ENCODE measurements at regions not wholly inside any gene's neighbourhood (a gene's known extent, or its start where the extent isn't known, plus 50 kb on each side); places are given as distances from the start of the nearest gene placed in this dataset.
"Not testable (repeated sequence)": the region's sequence is repeated elsewhere in the genome, so short reads cannot be mapped to it uniquely, and the experiment has no call there.

DNA sequence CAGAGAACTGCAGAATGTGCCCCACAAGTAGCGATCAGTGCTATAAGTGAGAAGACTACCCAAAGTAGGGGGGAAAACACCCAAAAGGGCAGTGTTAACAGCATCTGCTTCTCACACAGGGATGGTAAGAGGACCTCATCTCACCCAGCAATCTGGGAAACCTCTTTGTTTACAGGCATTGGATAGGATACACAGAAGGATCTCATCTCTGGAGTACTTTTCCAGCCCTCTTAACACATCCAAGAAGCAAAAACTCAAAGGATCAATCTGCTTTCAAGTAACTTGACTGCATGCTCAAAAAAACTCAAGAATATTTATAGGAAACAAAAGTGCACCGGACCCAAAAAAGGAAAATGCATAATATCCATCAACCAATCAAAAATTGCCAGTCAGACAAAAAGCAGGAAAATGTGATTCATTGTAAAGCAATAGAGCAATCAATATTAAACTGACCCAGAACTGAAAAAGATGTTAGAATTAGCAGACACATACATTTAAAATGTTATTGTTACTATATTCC, 311.0 kb upstream of the CXADR start:
- H3K4me3 ChIP-seq (ENCODE audit: low read depth, low read length) = no peak overlapping the region
- TF ChIP-seq, protein P1, sequence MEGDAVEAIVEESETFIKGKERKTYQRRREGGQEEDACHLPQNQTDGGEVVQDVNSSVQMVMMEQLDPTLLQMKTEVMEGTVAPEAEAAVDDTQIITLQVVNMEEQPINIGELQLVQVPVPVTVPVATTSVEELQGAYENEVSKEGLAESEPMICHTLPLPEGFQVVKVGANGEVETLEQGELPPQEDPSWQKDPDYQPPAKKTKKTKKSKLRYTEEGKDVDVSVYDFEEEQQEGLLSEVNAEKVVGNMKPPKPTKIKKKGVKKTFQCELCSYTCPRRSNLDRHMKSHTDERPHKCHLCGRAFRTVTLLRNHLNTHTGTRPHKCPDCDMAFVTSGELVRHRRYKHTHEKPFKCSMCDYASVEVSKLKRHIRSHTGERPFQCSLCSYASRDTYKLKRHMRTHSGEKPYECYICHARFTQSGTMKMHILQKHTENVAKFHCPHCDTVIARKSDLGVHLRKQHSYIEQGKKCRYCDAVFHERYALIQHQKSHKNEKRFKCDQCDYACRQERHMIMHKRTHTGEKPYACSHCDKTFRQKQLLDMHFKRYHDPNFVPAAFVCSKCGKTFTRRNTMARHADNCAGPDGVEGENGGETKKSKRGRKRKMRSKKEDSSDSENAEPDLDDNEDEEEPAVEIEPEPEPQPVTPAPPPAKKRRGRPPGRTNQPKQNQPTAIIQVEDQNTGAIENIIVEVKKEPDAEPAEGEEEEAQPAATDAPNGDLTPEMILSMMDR (IDR thresholded peaks at IDR 0.05; ENCODE audit: borderline replicate concordance, insufficient read depth, low read depth, low read length) = no peak

DNA sequence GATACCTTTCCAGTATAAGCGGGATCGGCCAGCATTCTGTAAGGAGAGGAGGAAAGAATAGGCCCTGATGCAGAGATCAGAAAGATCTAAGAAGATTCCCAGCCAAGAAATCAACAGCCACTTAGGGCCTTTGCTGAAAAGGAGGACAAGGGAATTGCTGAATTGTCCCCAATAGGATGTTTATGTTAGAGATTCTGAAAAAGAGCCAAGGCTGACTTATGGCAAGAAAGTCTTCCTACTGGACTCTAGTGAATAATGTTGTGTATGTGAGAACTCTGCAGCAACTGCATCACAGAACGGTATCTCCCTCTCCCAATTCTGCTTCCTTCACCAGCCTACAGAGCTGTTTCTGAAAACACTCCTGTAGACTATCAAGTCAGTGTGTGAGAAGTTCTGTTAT, 298.0 kb upstream of the CXADR start:
- no peak overlapping the region for H3K4me3 ChIP-seq (ENCODE audit: low read depth, low read length)
- TF ChIP-seq, protein P1 (IDR thresholded peaks at IDR 0.05; ENCODE audit: borderline replicate concordance, insufficient read depth, low read depth, low read length) = no peak

DNA sequence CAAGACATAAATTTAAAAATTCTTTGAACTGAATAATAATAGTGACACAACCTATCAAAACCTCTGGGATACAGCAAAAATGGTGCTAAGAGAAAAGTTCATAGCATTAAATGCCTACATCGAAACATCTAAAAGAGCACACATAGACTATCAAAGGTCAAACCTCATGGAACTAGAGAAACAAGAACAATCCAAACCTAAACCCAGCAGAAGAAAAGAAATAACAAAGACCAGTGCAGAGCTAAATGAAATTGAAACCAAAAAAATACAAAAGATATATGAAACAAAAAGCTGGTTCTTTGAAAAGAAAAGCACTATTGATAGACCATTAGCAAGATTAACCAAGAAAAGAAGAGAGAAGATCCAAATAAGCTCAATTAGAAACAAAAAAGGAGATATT, 293.8 kb upstream of the CXADR start:
- not testable (repeated sequence) for H3K4me3 ChIP-seq (ENCODE audit: low read depth, low read length)

DNA sequence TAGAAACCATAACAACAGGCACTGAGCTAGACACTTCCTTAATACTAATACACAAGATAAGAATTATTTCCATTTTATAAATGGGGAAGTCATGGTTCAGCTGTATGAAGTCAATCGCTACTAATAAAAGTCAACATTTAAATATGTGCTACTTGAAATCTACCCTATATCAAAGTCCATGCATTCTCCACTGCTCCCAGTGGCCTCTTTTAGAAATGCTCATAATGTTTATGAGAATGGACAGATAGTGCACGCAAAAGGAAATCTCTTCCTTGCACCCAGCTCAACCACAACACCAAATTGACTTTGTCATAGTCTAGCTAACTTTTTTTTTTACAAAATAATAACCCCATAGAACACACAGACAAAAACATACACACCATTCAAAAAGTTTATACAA, 281.7 kb upstream of the CXADR start:
- no peak overlapping the region for H3K4me3 ChIP-seq (ENCODE audit: low read depth, low read length)
- TF ChIP-seq, protein P1 (IDR thresholded peaks at IDR 0.05; ENCODE audit: borderline replicate concordance, insufficient read depth, low read depth, low read length) = no peak

DNA sequence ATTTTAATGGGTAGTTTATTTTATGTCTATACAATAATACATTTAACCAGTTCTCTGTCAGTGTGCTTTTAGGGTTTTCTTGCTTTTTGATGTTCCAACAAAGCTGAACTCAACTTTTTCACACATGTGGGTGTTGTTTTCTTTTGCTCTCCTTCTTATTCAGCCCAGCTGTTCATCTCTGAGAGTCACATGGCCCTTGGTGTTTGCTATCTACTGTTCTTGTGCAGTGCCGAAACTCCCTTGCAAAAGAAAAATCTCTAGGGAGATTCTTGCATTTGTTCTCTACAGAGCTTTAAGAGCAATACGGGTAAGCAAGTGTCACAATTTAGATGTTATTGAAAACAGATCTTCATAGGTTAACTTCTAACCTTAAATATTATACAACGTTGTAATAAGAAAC, 281.1 kb upstream of the CXADR start:
- TF ChIP-seq, protein P1 (IDR thresholded peaks at IDR 0.05; ENCODE audit: borderline replicate concordance, insufficient read depth, low read depth, low read length) = no peak
- H3K4me3 ChIP-seq (ENCODE audit: low read depth, low read length) = no peak overlapping the region

DNA sequence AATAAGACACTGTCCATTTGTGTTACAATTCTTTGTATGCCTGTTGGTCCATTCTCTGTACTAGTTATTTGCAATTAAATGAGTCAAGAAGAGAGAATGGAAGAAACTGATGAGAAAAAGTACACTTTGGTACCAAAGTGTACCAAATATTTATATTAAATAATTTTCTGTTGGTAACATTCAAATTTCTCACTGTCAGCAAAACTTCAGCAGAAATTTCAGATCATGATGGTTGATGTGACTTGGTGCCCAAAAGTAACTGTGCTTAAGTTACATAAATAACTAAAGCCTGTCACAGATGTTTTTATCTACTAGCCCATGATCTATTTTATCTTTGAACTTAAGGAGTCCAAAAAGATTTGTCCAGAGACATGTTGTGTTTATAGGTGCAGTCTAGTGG, 274.4 kb upstream of the CXADR start:
- TF ChIP-seq, protein P1 (IDR thresholded peaks at IDR 0.05; ENCODE audit: borderline replicate concordance, insufficient read depth, low read depth, low read length) = no peak
- H3K4me3 ChIP-seq (ENCODE audit: low read depth, low read length) = no peak overlapping the region

DNA sequence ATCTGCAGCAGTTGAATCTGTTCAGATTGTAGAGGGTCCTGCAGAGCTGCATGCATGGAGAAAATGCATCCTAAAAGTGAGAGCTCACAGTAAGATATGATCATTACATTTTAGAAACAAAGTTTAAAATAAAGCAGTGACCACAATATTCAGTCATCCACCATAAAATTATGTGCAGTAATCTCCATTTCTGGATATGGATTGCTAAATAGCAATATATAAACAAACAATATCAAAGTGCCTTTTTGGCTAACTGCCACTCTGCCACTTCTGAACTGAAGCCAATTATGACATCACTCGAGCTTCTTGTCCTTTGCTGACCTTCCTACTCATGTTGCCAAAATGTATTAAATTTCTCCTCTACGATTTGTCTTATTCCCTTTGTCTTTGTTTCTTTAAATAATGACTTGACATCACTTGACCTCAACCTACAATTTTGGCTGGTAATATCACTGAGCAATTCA, 262.0 kb upstream of the CXADR start:
- TF ChIP-seq, protein P1 (IDR thresholded peaks at IDR 0.05; ENCODE audit: borderline replicate concordance, insufficient read depth, low read depth, low read length) = no peak
- no peak overlapping the region for H3K4me3 ChIP-seq (ENCODE audit: low read depth, low read length)

DNA sequence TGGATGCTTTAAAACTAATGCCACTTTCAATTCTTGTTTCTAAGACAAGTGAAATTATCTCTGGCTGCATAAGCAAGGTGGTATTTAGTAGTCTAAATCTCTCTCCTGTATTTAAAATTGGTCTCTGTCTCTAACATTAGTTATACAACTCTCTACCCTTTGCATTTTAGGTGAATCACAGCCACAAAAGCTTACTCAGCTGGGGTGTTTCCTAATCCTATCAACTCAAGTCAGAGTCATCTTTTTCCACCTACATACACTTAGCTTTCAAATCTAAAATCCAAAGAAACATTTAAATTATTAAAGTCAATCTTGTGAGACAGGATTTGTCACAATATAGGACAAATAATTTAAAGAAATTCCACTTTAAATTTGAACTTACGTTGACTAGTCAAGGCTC, 255.1 kb upstream of the CXADR start:
- TF ChIP-seq, protein P1 (IDR thresholded peaks at IDR 0.05; ENCODE audit: borderline replicate concordance, insufficient read depth, low read depth, low read length) = no peak
- H3K4me3 ChIP-seq (ENCODE audit: low read depth, low read length) = no peak overlapping the region
